Right cardiac atrium (tissue), 5 donors: ENCODE measurements at regions not wholly inside any gene's neighbourhood (a gene's known extent, or its start where the extent isn't known, plus 50 kb on each side); places are given as distances from the start of the nearest gene placed in this dataset.

ENCODE experiments used
- ATAC-seq, 2 donors: fragments of 200-7000 bp; cut with Tn5 transposase; one replicate each; pipeline versions ENCODE4 v1.8.0 to v1.9.1; 2020; ENCODE audit warnings: moderate library complexity in 2 of 2, mild to moderate bottlenecking in 1 of 2
- DNase-seq, 3 donors: peaks; one replicate each; pipeline ENCODE4 v3.0.0-alpha.2; 2020
- H3K27ac ChIP-seq: one replicate; pipeline ENCODE4 v1.5.1; 2013; ENCODE audit warnings: mild to moderate bottlenecking, low read length, control low read depth, moderate library complexity
- H3K27me3 ChIP-seq: one replicate; pipeline ENCODE4 v1.6.1; 2013; ENCODE audit not compliant: control insufficient read depth, insufficient read depth
- H3K4me1 ChIP-seq: one replicate; pipeline ENCODE4 v1.6.1; 2013; ENCODE audit warnings: low read length; ENCODE audit not compliant: control insufficient read depth, insufficient read depth
- H3K4me3 ChIP-seq: one replicate; pipeline ENCODE4 v1.5.1; 2013; ENCODE audit warnings: low read length, control low read depth
- H3K9me3 ChIP-seq: one replicate; pipeline ENCODE4 v1.6.1; 2013; ENCODE audit warnings: low read length; ENCODE audit not compliant: control insufficient read depth
- WGBS: extraction: QIAGEN DNeasy Blood & Tissue Kit; methylation state at CpG from one replicate; pipeline ENCODE4 v1.1.7; 2013; 5-methylcytosine and 5-hydroxymethylcytosine counted together
- intact Hi-C, 4 donors: fragments of 100-400 bp; cut with DNase I; formaldehyde crosslinking; loops; one replicate each; pipeline versions ENCODE4 v1.11.0 to v1.14.0; 2022 to 2023
- donor health status: healthy with polysubstance abuse.
- donor health status: DM: no; HTN: yes; CAD: no.
- donor health status: DM: no; HTN: no; CAD: no.
- donor health status: DM: no; HTN: yes; CAD: no; lungs with severe emphysema.
- donor health status: DM: yes; HTN: yes; CAD: no.

GRCh38 chr12:46131732-46132469, 136.9 kb downstream of the SLC38A1 start:
- no peaks in the 10 kb centered on the region for H3K27me3 ChIP-seq
- H3K4me1 ChIP-seq = peaks cover 2% of the 10 kb centered on the region
- intact Hi-C loops = loop anchor here in 2 of 4 donors (10.0 kb wide), 2 partner anchors 173 to 543 kb away; no protein-coding TSS in a partner anchor
- H3K27ac ChIP-seq = no peak overlapping the region
- no peak overlapping the region for H3K4me3 ChIP-seq
- DNase-seq (peak in 1 of 3 donors; percentile 43), ATAC-seq (peak in 1 of 2 donors; percentile 36)
- no peaks in the 10 kb centered on the region for H3K9me3 ChIP-seq
- WGBS = 29% methylated on average over 5 of the region's 5 CpGs

- Histone ChIP-seq H3K4me3 (no peak overlapping the region), H3K4me1 (no peaks in the 10 kb centered on the region), H3K27ac (no peak overlapping the region), H3K27me3 (no peaks in the 10 kb centered on the region), H3K9me3 (no peaks in the 10 kb centered on the region)
- intact Hi-C loops = loop anchor here in 1 of 4 donors (10.0 kb wide), 1 partner anchor 807 kb away; no protein-coding TSS in a partner anchor
- 65% methylated on average over 6 of the region's 6 CpGs for WGBS
- no peak for ATAC-seq
- no peak for DNase-seq
Measured at GRCh38 chr12:46127656-46128055, 137.3 kb upstream of the SCAF11 start.

DNA sequence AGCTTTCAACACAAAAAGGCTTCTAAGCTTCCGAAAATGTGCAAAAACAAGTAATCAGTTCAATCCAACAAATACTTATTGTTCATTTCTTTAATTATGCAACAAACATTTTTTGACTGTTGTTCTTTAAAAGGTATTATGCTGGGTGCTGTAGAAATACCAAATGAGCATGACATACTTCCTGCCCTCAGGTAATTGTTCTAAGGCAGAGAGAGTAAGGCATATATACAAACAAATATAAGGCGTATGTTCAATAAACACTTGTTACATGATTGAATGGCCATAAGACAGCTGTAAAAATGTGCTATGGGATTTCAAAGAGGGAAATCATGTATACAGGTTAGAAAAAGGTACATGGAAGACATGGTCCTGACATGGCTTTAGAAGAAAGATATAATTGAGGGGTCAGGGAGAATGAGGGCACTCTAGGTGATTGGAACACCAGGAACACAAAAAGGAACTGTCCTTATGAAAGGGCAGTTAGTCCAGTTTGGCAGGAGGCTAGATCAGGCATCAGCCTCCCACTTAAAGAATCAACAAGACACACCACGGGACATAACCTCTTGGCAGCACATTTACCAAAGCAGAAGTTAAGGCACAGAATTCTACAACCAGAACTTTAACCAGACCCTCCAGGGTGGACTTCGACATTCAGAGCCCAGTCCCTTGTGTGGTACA, 135.8 kb upstream of the SCAF11 start:
- no peak overlapping the region for H3K4me3 ChIP-seq
- no peaks in the 10 kb centered on the region for H3K4me1 ChIP-seq
- WGBS = 65% methylated on average over 4 of the region's 4 CpGs
- H3K27ac ChIP-seq = no peak overlapping the region
- no peaks in the 10 kb centered on the region for H3K27me3 ChIP-seq
- no peak for DNase-seq
- no peaks in the 10 kb centered on the region for H3K9me3 ChIP-seq
- ATAC-seq = peak; percentile 40 to 50
- intact Hi-C loops = loop anchor here in 1 of 4 donors (10.0 kb wide), 1 partner anchor 809 kb away; no protein-coding TSS in a partner anchor

- Histone ChIP-seq H3K9me3 (no peaks in the 10 kb centered on the region), H3K27ac (no peak overlapping the region), H3K4me1 (no peaks in the 10 kb centered on the region), H3K4me3 (no peak overlapping the region), H3K27me3 (no peaks in the 10 kb centered on the region)
- intact Hi-C loops = loop anchor here in 1 of 4 donors (10.0 kb wide), 1 partner anchor 810 kb away; no protein-coding TSS in a partner anchor
- ATAC-seq = peak; percentile 89 to 90
- DNase-seq = peak in 1 of 3 donors; percentile 63
- 29% methylated on average over 7 of the region's 12 CpGs for WGBS
Measured at GRCh38 chr12:46124848-46125619, 134.7 kb upstream of the SCAF11 start.

DNA sequence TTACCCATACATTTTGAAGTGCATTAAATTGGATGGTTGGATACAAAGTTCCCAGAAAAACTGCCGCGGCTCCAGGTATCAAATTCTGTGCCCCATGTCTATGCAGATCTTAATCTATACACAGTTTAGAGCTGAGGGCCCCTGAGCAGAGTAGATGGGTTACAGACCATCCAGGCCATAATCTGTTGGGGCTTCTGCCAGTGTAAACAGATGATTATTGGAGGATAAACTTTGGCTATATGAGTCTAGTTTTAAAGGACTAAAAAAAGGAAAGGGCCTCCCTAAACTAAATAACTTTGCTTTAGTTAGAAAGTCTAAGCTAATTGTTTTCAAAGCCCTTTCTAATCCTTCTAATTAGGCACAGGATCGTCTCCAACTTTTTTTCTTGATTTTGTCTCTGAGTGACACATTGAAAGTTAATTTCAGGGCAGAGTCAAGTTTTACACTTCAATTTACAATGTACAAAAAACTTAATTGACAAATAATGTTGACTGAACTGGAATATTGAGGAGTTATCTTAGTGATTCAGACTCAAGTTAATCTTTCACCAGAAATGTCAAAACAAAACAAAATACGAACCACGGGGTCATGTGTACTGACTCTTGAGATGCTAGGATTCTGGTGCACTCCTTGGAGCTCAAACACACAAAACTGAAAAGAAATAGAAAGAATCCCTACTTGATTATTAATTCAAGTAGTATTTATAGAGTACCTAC, 133.9 kb upstream of the SCAF11 start:
- Histone ChIP-seq H3K27ac (no peak overlapping the region), H3K9me3 (no peaks in the 10 kb centered on the region), H3K27me3 (no peaks in the 10 kb centered on the region), H3K4me3 (no peak overlapping the region), H3K4me1 (no peaks in the 10 kb centered on the region)
- intact Hi-C loops = loop anchor here in 1 of 4 donors (10.0 kb wide), 1 partner anchor 811 kb away; no protein-coding TSS in a partner anchor
- no peak for DNase-seq
- no peak for ATAC-seq
- 47% methylated on average over 5 of the region's 5 CpGs for WGBS

DNA sequence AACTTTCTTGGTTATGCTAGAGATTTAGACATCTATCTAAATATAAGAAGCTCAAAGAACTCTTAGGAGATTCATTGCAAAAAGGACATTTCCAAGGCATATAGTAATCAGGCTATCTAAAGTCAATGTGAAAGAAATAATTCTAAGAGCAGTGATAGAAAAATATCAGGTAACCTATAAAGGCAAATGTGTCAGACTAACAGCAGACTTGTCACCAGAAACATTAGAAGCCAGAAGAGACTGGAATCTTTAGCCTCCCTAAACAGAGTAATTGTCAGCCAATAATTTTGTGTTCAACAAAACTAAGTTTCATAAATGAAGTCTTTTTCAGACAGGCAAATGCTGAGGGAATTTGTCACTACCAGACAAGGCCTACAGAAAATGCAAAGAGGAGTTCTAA, 122.0 kb upstream of the SCAF11 start:
- H3K9me3 ChIP-seq = no peaks in the 10 kb centered on the region
- no peak for ATAC-seq
- no peaks in the 10 kb centered on the region for H3K4me1 ChIP-seq
- no peaks in the 10 kb centered on the region for H3K27me3 ChIP-seq
- no peak overlapping the region for H3K27ac ChIP-seq
- H3K4me3 ChIP-seq = no peak overlapping the region
- no peak for DNase-seq
- intact Hi-C loops = no loop called here

- intact Hi-C loops = no loop called here
- Histone ChIP-seq H3K4me1 (no peaks in the 10 kb centered on the region), H3K27me3 (no peaks in the 10 kb centered on the region), H3K4me3 (no peak overlapping the region), H3K9me3 (no peaks in the 10 kb centered on the region), H3K27ac (no peak overlapping the region)
- ATAC-seq (no peak), DNase-seq (no peak)
Measured at GRCh38 chr12:46111715-46112114, 121.3 kb upstream of the SCAF11 start.

DNA sequence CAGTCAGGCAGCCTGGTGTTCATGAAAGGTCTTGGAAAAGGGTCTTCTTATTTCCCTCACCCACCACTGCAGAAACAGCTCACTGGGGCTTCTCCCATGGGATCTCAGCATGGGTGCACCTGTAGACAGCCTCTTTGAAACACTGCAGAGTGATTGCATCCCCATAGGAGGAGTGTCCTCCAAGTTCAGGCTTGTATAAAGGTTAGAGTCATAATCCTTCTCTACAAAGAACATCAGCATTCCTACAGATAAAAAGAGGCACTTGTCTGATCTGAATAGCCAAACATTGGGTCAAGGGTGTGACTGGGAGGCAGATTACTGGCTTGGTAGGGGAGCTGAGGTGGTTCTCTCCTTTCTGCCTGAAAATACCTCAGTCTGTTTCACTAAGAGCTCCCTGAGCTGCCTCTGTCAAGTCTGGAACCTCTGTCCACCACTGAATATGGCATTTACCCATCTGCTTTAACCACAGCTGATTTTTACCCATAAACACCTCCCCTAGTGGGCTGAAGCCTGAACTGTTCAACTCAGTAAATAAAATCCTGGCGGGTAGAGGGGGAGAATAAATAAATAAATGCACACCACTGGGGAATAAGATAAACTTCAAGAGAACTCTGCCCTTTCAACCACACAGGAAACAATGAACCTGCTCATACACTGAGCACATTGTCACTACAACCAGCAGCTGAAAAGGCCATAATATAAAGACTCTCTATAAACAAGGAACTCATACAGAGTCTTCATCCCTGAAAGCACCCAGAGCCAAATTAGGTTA, 120.7 kb upstream of the SCAF11 start:
- DNase-seq (no peak), ATAC-seq (no peak)
- Histone ChIP-seq H3K4me1 (no peaks in the 10 kb centered on the region), H3K4me3 (no peak overlapping the region), H3K27ac (no peak overlapping the region), H3K9me3 (no peaks in the 10 kb centered on the region), H3K27me3 (no peaks in the 10 kb centered on the region)
- intact Hi-C loops = no loop called here
- 65% methylated on average over 1 of the region's 1 CpG for WGBS

- intact Hi-C loops = no loop called here
- DNase-seq = peak in 2 of 3 donors; percentile 43 to 62
- H3K9me3 ChIP-seq = no peaks in the 10 kb centered on the region
- 31% methylated on average over 1 of the region's 1 CpG for WGBS
- H3K27me3 ChIP-seq = no peaks in the 10 kb centered on the region
- no peaks in the 10 kb centered on the region for H3K4me1 ChIP-seq
- peak in 1 of 2 donors; percentile 16 for ATAC-seq
- no peak overlapping the region for H3K4me3 ChIP-seq
- H3K27ac ChIP-seq = no peak overlapping the region
Measured at GRCh38 chr12:46110223-46110611, 119.8 kb upstream of the SCAF11 start.
